Fibroblast of skin of left quadriceps (primary cell): ENCODE measurements at regions not wholly inside any gene's neighbourhood (a gene's known extent, or its start where the extent isn't known, plus 50 kb on each side); places are given as distances from the start of the nearest gene placed in this dataset.
"Not testable (repeated sequence)": the region's sequence is repeated elsewhere in the genome, so short reads cannot be mapped to it uniquely, and the experiment has no call there.

Experiments
- DNase-seq, 2 experiments: peaks; one replicate each; pipeline ENCODE4 v3.0.0-alpha.2; 2013; ENCODE audit warnings: low read depth in 2 of 2

DNA sequence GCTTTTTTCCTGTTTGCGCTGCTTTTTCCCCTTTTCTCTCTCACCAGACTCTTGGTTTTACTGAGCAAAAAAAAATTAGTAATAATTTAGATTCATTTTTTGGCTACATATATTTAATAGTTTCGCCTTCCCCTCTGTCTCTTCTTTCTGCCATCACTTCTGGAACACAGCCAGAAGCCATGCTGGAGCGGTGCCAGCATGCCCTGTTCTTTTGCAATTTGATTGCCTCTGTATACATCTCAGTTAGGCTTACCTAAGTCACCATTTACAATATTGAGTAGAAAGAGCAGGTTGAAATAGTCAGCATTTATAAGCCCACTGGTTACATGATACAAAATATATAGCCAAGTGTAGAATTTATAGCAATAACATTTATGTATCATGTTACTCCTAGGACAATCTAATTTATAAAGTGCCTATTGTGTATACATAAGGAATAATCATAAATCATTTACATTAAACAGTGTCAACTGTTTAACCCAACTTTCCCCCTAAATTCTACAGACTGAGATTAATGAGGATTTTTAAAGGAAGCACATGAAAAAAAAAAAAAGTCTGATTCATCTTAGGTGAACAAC lies 413.8 kb upstream of the SOX5 start:
- no peak for DNase-seq

DNA sequence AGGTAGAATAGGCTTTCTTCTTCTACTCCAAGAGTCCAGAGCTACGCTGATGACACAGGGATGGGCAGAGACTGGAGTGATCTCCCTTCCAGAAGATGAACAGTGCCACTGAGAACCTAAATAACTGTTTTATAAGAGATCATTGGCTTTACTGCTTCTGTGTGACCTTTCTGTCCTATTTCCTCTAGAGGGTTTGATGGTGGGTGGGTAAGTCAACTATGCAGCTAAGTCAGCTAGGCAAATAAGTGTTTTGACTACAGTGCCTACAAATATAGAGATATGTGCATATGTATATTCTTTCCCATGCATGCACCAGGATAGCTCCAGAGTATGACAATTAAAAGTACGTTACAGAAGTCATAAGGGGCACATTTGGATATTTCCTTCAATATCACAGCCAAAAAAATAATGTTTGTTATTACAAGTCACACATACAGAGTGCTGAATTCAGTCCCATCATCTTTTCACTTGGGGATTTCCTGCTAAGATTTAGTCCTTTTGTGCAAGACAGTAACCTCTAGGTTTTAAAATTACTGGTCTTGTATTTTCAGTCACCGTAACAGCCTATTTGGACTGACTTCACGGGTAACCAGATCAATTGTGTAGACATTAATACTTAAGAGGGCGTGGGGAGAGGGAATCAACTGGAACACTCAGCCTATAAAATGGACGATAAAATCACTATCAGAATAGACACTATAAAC lies 412.6 kb upstream of the SOX5 start:
- DNase-seq = no peak

DNA sequence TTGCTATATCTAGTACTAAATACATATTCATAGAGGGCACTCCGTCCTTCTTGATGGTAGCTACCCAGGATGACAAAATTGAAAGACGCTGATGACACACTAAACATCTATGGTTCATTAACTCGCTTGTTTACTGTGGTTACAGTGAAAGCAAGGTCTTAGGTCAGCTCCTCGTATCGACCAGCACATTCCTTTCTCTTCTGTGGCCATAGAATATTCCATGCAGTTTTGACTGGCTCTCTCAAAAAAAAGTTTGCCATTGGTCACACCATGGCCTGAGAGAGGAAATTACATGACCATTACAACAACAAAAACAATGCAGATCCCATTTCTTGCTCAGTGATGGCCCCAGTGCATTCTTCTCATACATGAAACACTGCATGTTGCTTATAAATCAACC lies 411.4 kb upstream of the SOX5 start:
- no peak for DNase-seq

DNA sequence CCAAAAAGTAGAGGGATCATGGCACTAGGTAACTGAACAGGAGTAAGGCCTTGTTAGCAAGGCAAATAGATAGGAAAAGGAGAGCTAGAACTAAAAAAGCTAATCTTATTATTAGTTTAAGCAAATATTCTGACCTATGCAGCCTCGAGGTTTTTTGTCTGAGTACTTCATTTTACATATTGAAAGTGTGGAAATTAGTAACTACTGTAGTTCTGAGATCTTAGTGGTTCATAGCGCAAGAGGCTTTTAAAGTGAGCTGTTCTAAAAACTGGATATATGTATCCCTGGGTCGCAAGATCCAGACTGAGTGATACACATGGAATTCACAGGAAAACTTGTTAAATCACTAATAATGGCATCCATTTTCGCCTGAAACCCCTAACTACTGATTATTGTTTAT lies 411.0 kb upstream of the SOX5 start:
- DNase-seq = no peak

DNA sequence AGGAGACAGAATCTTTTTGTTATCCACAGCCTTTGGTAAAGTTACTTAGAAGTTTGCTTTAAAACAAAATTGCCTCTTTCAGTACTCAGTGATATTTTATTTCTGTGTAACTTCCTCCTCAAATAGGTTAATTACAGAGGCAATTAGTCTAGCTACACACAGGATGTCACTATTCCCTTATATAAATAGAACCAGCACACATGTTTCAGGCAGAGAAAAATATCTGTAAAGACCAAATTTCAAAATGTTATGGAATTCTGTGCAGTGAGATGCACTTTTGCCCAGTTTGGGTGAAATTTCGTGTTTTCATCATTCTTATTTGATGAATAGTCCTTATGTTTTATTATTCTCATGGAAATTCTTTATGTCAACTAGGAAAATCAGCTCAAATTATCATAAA lies 410.6 kb upstream of the SOX5 start:
- DNase-seq = no peak

DNA sequence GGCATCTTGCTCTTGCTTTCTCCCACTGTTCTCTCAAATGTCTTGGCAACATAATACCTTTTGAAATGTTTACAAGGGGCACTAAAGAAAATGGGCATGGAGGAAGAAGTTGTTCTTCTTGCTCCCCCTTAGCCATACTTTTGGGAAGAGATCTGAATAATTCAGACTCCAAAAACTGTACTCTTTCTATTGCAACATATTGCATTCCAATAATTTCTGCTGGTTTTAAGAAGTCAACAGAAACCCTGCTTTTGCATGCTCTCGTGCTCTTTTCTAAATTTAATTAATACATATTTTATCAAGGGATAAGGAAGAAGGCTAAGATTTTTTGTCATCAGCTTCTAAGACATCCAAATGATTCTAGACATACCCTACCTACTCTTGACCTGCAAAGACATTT lies 409.9 kb upstream of the SOX5 start:
- no peak for DNase-seq

DNA sequence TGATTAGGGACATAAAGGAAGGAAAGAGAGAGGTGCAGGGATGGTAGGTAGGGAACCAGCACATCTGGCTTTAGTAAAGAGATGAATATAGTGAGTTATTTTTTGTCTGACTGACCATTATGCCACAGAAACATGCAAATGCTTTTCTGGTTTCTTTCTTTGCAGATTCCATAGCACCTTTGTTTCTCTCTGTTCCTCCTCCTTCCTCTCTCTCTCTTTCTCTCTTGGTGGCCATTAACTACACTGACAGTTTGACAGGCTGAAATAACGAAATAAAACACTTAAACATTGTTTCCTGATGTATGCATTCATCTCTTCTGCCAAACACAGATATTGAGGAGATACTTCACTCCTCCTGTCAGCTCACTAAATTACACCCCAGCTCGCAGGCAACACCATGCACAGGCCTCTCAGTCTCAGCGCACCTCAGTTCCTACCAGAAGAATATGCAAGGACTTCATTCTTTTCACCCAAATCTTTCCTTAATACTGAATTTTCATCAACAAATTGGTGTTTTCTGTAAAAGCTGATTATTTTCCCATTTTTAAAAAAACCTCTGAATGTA lies 406.9 kb upstream of the SOX5 start:
- DNase-seq = no peak

DNA sequence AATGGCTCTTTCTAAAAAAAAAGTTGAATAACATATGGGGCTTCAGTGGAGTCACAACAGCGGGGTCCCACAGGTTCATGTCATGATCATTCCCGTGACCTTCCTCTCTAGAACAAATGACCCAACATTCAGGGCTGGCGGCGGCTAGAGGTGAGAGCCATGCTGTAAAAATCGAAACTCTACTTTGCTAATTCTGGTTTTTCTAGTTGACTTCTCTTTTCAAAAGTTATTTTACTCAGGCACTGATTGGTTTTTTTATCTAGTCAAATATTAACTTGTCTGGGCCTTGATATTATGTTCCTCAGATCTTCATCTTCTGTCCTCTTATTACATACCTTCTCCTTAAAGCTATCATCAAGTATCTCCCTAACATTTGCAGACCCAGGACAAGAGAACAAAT lies 402.9 kb upstream of the SOX5 start:
- DNase-seq = no peak

DNA sequence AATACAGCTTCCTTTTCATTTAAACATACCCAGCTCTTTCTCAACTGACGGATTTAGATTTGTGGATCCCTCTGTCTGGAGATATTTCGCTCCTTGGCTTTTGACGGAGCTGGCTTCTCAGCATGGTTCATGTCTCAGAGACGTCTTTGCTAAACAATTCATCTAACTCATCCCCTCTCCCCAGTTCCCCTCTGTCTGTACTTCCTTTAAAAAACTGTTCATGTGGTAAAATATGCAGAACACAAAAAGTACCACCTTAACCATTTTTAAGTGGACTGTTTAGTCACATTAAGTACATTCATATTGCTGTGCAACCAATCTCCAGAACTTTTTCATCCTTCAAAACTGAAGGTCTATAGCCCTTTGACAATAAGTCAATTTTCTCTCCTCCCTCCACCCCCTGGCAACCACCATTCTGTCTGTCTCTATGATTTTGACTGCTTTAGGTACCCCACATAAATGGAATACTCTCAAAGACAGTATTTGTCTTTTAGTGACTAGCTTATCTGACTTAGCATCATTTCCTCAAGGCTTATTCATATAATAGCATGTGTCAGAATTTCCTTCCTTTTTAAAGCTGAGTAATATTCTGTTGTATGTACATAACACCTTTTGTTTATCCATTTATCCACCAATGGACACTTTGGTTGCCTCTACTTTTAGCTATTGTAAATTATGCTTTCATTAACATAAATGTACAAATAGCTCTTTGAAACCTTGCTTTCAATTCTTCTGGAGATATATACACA lies 399.8 kb upstream of the SOX5 start:
- DNase-seq = no peak

DNA sequence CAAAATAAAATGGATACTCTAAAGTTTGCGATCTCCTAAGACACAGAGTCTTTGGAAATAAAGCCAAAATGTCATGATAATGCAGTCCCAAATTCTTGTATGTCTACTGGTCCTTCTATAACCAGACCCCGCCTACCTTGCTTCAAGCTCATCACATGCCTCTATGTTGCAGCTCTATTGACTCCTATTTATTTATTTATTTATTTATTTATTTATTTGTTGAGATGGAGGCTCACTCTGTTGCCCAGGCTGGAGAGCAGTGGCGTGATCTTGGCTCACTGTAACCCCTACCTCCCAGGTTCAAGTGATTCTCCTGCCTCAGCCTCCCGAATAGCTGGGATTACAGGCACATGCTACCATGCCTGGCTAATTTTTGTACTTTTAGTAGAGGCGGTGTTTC lies 398.7 kb upstream of the SOX5 start:
- not testable (repeated sequence) for DNase-seq

DNA sequence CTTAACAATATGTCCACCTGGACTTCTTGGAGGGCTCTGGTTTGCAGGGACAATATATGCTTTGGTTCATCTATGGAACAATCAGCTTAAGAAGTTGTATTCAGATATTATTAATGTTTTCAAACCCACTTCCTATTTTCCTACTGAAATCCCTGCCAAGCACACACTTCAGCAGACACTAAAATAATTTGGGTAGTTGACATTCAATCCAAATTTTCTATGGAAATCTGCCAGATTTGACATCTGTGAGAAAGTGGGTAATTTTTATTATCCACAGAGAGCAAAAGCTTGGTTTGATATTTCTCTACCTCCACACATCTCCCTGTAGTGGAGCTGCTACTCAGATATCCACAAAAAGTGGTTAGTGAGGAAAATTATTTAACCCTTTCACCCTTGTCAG lies 378.8 kb upstream of the SOX5 start:
- no peak for DNase-seq

DNA sequence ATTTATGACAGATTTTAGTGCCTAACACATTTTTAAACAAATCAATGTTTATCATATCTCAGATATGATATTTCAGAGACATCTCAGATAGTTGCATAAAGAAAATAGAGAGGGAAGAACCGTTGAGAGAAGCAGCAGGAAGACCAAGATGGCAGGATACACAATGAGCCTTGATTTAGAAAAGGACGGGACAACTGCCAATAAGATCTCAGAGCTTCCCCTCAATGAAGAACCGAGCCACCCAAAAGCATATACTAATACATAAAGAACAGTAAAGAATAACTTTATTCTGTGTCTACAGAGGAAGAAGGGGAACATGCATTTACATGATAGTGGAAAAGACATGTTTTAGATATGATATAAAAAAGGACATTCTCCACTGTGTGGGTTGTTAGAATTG lies 375.9 kb upstream of the SOX5 start:
- no peak for DNase-seq

DNA sequence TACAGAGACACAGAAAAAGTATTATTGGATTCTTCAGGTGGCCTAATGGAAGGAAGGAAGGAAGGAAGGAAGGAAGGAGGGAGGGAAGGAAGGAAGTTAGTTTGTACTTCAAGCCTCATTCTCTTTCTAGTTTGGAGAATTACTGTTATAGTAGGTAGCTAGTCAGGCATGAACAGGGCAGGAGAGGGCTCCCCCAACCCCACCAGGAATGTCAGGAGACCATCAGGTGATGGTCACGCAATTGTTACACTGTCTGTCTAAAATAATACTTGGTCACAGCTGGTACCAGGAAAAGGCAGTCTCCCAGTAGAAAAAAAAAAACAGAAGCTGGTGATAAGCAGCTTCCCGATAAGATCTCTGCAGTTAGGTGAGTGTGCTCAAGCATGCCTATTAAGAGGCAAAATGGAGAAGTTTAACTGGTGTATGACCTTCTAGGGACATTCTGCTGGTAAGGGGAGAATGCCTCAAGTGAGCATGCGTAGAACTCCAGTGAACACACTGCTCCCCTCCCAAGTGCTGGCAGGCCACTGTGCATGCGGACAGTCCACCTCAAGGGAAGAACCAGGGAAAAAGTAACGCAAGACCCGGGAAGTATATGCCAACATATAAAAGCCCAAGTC lies 358.4 kb upstream of the SOX5 start:
- no peak for DNase-seq

DNA sequence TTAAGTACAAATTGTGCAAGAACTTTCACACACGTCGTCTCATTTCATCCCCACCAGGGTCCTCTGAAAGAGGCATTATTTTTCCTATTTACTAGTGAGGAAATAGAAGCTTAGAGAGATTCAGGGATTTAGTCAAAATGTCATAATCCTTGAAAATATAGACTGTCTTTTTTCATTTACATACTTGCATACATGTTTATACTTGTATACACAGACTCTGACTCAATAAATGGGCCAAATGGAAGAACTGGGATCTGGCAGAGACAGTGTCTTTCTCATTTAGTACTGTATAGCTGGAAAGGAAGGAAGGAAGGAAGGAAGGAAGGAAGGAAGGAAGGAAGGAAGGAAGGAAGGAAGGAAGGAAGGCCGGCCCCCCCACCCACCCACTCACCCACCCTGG lies 357.7 kb upstream of the SOX5 start:
- no peak for DNase-seq

DNA sequence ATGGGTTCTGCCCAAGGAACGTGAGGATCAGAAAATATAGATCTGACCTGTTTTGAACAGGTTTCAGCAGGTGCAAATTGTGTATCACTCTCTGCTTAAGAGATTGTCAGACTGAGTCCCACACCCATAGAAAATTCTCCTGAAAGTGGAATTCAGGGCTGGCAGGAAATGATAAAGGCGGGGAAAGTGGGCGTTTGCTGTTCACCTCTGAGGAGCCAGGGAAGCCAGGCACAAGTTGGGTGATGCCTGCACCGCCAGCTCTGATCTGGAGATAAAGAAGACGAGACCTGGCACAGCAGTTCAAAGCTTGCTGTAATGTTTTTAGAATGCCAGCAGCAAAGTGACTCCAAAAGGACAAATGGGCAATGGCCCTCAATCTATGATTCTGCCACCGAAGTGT lies 356.5 kb upstream of the SOX5 start:
- DNase-seq = no peak

DNA sequence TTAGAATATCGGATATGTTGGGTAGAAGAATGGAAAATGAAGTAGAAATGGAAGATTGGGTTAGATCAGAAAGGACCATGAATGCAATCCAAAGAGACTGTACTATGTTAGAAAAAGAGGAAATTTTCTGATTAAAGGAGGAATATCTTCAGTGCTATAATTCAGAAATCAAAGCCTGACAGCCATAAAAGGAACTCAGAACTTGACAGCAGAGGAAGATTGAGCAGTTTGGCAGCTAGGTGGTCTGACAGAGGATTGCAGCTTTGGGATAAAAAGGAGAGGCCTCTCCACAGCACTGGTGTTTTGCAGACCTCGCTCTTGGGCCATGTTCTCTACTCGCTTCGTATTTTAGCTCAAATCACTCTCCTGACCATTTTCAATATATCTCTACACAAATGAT lies 354.8 kb upstream of the SOX5 start:
- no peak for DNase-seq

DNA sequence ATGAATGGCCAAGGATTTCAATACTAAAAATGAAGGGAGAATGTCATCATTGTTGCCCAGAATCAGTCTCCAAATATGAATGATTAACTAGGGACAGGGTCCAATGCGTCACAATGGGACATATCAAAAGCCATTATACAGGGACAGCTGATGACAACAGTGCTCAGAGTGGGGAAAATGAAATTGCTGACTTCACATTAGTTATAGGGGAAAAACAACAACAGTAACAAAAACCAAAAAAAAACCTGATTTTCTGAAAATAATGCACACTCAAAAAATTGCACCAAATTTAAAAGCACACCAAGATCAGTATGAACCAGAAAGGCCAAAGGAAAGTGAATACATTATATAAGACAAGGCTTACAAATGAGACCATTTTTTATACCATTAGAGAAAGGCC lies 353.2 kb upstream of the SOX5 start:
- DNase-seq = no peak

DNA sequence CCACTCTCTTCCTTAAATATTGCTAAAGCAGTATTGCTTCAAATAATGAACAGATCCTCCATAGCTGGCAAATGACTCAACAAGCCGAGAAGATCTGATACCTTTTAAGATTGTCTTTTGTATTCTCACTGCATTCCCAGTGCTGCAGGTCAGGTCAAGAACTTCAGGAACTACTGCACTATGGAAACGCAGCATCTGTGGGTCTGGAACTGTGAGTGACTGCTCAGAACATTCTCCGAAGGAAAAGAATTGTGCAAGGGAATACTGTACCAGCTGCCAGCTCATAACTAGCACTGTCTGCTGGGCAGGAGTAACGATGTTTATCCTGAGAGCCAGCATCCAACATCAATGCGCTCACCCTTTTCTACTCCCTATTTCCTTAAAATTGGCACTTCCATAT lies 348.0 kb upstream of the SOX5 start:
- no peak for DNase-seq

DNA sequence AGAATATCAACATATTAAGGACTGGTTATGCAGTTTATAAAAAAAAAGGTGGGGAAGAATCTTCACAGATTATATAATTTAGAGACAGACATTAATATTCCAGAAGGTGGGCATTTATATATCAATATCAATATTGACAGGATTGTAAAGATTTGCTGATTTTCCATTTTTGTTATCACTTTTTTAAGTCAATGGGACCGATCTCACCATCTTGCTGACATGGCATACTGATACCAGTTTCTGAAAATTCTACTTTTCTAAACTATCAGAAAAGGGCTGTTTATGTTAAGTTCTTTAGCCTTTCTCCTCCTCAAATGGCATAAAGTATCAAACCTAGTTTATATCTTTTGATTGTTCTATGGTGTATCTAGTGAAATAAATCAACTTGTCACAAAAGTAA lies 344.1 kb upstream of the SOX5 start:
- DNase-seq = no peak

DNA sequence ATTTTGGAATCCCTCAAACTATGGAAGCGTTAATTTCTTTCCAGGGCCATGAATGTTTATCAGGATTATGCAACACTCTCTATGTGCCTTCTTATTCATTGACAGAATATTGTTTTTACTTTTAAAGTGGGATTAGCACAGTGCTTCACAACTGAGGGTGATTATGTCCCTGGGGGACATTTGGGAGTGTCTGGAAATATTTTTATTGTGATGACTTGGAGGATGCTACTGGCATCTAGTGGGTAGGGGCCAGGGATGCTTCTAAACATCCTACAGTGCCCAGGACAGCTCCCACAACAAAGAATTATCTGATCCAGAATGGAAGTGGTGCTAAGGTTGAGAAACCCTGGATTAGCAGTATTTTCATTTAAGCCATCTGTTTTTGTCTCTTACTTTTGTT lies 338.5 kb upstream of the SOX5 start:
- no peak for DNase-seq

DNA sequence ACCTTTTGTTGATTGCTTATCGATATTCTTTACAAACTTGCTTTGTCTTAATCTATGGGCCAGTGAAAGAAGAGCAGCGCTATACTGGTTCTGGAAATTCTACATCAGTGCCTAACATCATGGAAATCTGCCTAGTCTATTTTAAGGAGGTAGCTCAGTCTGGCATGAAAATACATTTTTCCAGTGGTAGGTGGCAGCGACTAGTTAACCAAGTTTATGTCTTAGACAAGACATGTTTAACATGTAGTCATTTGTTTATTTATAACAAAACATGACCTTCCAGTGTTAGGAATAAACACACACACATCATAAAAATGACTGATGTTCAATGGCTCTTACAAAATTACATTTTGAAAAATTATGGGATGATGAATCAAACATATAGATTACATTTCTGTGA lies 336.0 kb upstream of the SOX5 start:
- no peak for DNase-seq

DNA sequence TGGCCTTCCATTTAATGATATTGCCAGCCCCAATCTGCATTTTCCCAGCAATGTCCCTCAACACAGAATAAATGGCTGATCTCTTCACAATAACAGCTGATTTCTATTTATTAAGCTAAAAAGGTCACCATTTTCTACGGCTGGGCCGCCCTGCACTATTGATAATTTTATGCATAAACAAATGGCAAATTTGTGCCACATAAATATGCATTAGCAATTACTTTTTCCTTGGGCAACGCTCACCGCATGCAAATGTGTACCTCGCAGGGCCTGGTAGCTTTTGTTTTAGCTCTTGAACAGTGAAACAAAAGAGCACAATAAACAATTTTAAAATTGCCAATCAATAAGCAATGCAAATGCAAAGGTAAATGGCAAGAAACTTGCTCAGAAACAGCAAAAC lies 331.9 kb upstream of the SOX5 start:
- no peak for DNase-seq
